Smooth muscle cell (in vitro differentiated cells): ENCODE measurements at regions not wholly inside any gene's neighbourhood (a gene's known extent, or its start where the extent isn't known, plus 50 kb on each side); places are given as distances from the start of the nearest gene placed in this dataset.

ENCODE experiments used
- DNase-seq: peaks from one replicate; lab custom pipeline; 2025; ENCODE audit not compliant: unreplicated experiment; lab: John Stamatoyannopoulos, UW
- H2AFZ ChIP-seq: fragments of 200-600 bp; sonication (generic); 2 replicates; pipeline ENCODE4 v1.6.0; 2016; ENCODE audit warnings: antibody characterized with exemption, low read depth, mild to moderate bottlenecking
- H3F3A ChIP-seq: fragments of 200-600 bp; sonication (generic); 2 replicates; pipeline ENCODE4 v1.6.0; 2017; ENCODE audit warnings: antibody characterized with exemption, low read depth
- H3K27ac ChIP-seq: fragments of 200-600 bp; sonication (generic); 2 replicates; pipeline ENCODE4 v1.5.1; 2016; ENCODE audit warnings: low read depth, mild to moderate bottlenecking
- H3K27me3 ChIP-seq: fragments of 200-600 bp; sonication (generic); 2 replicates; pipeline ENCODE4 v1.6.1; 2016; ENCODE audit warnings: low read depth, mild to moderate bottlenecking
- H3K36me3 ChIP-seq: fragments of 200-600 bp; sonication (generic); 2 replicates; pipeline ENCODE4 v1.5.1; 2016; ENCODE audit warnings: low read depth
- H3K4me1 ChIP-seq: fragments of 200-600 bp; sonication (generic); 2 replicates; pipeline ENCODE4 v1.5.1; 2016; ENCODE audit warnings: low read depth
- H3K4me2 ChIP-seq: fragments of 200-600 bp; sonication (generic); 2 replicates; pipeline ENCODE4 v1.6.0; 2016; ENCODE audit warnings: mild to moderate bottlenecking
- H3K4me3 ChIP-seq: fragments of 200-600 bp; sonication (generic); 2 replicates; pipeline ENCODE4 v1.5.1; 2016; ENCODE audit warnings: mild to moderate bottlenecking
- H3K79me2 ChIP-seq: fragments of 200-600 bp; sonication (generic); 2 replicates; pipeline ENCODE4 v1.6.0; 2016; ENCODE audit warnings: low read depth, mild to moderate bottlenecking
- H3K9ac ChIP-seq: fragments of 200-600 bp; sonication (generic); 2 replicates; pipeline ENCODE4 v1.6.0; 2016; ENCODE audit warnings: low read depth
- H3K9me3 ChIP-seq: fragments of 200-600 bp; sonication (generic); replicated peaks from 2 replicates; pipeline ENCODE4 v1.5.1; 2016; ENCODE audit warnings: low read depth
- H4K20me1 ChIP-seq: fragments of 200-600 bp; sonication (generic); 2 replicates; pipeline ENCODE4 v1.6.0; 2016; ENCODE audit warnings: low read depth
- CTCF ChIP-seq: fragments of 200-600 bp; sonication (generic); IDR thresholded peaks from 2 replicates; pipeline ENCODE4 v1.5.1; 2017; ENCODE audit warnings: borderline replicate concordance, mild to moderate bottlenecking, antibody characterized with exemption; ENCODE audit not compliant: insufficient read depth, poor library complexity, severe bottlenecking
- WGBS: methylation state at CpG from one replicate; pipeline ENCODE4 v1.1.7; 2016; ENCODE audit warnings: low lambda C conversion rate; 5-methylcytosine and 5-hydroxymethylcytosine counted together

GRCh38 chr3:124438813-124439212 lies 291.4 kb upstream of the UMPS start:
- Histone ChIP-seq H4K20me1 (no peaks in the 10 kb centered on the region), H3K36me3 (peaks cover 18% of the 10 kb centered on the region), H3K9me3 (no peaks in the 10 kb centered on the region), H3K4me1 (no peaks in the 10 kb centered on the region), H3K9ac (no peak overlapping the region), H3K27me3 (no peaks in the 10 kb centered on the region), H3F3A (no peaks in the 10 kb centered on the region), H3K27ac (no peak overlapping the region), H2AFZ (no peak overlapping the region), H3K4me2 (no peak overlapping the region), H3K79me2 (no peaks in the 10 kb centered on the region), H3K4me3 (no peak overlapping the region)
- 49% methylated on average over 3 of the region's 4 CpGs for WGBS
- DNase-seq, result no peak
- TF ChIP-seq CTCF, result no peak

GRCh38 chr3:124439603-124440002 lies 290.6 kb upstream of the UMPS start:
- no peaks in the 10 kb centered on the region for H3K79me2 ChIP-seq
- 35% methylated on average over 1 of the region's 1 CpG for WGBS
- no peak for DNase-seq
- TF ChIP-seq CTCF, result no peak
- no peaks in the 10 kb centered on the region for H3K27me3 ChIP-seq
- no peaks in the 10 kb centered on the region for H3K9me3 ChIP-seq
- no peak overlapping the region for H3K27ac ChIP-seq
- H3F3A ChIP-seq, result no peaks in the 10 kb centered on the region
- H2AFZ ChIP-seq, result no peak overlapping the region
- no peaks in the 10 kb centered on the region for H4K20me1 ChIP-seq
- no peaks in the 10 kb centered on the region for H3K4me1 ChIP-seq
- no peak overlapping the region for H3K4me3 ChIP-seq
- H3K4me2 ChIP-seq, result no peak overlapping the region
- peaks cover 15% of the 10 kb centered on the region for H3K36me3 ChIP-seq
- no peak overlapping the region for H3K9ac ChIP-seq

- WGBS, result 96% methylated on average over 9 of the region's 9 CpGs
- no peaks in the 10 kb centered on the region for H3K79me2 ChIP-seq
- H3K4me3 ChIP-seq, result no peak overlapping the region
- H3F3A ChIP-seq, result no peaks in the 10 kb centered on the region
- no peak overlapping the region for H2AFZ ChIP-seq
- no peak for DNase-seq
- H3K4me2 ChIP-seq, result no peak overlapping the region
- no peak for TF ChIP-seq CTCF
- no peaks in the 10 kb centered on the region for H3K36me3 ChIP-seq
- H4K20me1 ChIP-seq, result no peaks in the 10 kb centered on the region
- H3K27ac ChIP-seq, result no peak overlapping the region
- no peaks in the 10 kb centered on the region for H3K9me3 ChIP-seq
- H3K9ac ChIP-seq, result no peak overlapping the region
- H3K4me1 ChIP-seq, result no peaks in the 10 kb centered on the region
- no peaks in the 10 kb centered on the region for H3K27me3 ChIP-seq
Measured at GRCh38 chr3:124441766-124442165, 288.5 kb upstream of the UMPS start.

- no peak overlapping the region for H3K27ac ChIP-seq
- 97% methylated on average over 2 of the region's 2 CpGs for WGBS
- no peaks in the 10 kb centered on the region for H3K4me1 ChIP-seq
- no peak for TF ChIP-seq CTCF
- no peaks in the 10 kb centered on the region for H3F3A ChIP-seq
- no peak for DNase-seq
- no peak overlapping the region for H3K4me2 ChIP-seq
- no peak overlapping the region for H3K4me3 ChIP-seq
- no peaks in the 10 kb centered on the region for H3K36me3 ChIP-seq
- H4K20me1 ChIP-seq, result no peaks in the 10 kb centered on the region
- H3K9me3 ChIP-seq, result no peaks in the 10 kb centered on the region
- no peak overlapping the region for H3K9ac ChIP-seq
- no peaks in the 10 kb centered on the region for H3K79me2 ChIP-seq
- H2AFZ ChIP-seq, result no peak overlapping the region
- H3K27me3 ChIP-seq, result no peaks in the 10 kb centered on the region
Measured at GRCh38 chr3:124442463-124442862, 287.8 kb upstream of the UMPS start.
